LNCaP clone FGC (cell line): ENCODE measurements at regions not wholly inside any gene's neighbourhood (a gene's known extent, or its start where the extent isn't known, plus 50 kb on each side); places are given as distances from the start of the nearest gene placed in this dataset.

ENCODE experiments used
- DNase-seq: peaks from one replicate; pipeline ENCODE4 v3.0.0-alpha.2; 2011; ENCODE audit warnings: low read depth
- H3K4me3 ChIP-seq: 2 replicates; pipeline ENCODE4 v1.5.1; 2011; ENCODE audit warnings: mild to moderate bottlenecking, low read depth, low read length, control low read depth
- CTCF ChIP-seq: IDR thresholded peaks from 2 replicates; pipeline ENCODE4 v1.5.1; 2012; ENCODE audit warnings: mild to moderate bottlenecking; ENCODE audit not compliant: control insufficient read depth, insufficient read depth; ENCODE audit errors: extremely low read depth

- H3K4me3 ChIP-seq: no peak overlapping the region
- TF ChIP-seq CTCF: no peak
- DNase-seq: no peak
These were observed 130.4 kb downstream of the JCAD start for GRCh38 chr10:29929006-29929405.

GRCh38 chr10:29926693-29927048 lies 132.7 kb downstream of the JCAD start:
- peak; percentile 30 for TF ChIP-seq CTCF
- DNase-seq: no peak

GRCh38 chr10:29925771-29926692 lies 133.4 kb downstream of the JCAD start:
- no peak for DNase-seq
- no peak for TF ChIP-seq CTCF
- no peak overlapping the region for H3K4me3 ChIP-seq

More at GRCh38 chr10:29926693-29927048, 132.7 kb downstream of the JCAD start:
- no peak overlapping the region for H3K4me3 ChIP-seq

- DNase-seq: no peak
- TF ChIP-seq CTCF: no peak
- H3K4me3 ChIP-seq: no peak overlapping the region
These were observed 134.9 kb downstream of the JCAD start for GRCh38 chr10:29924436-29924835.

- no peak for TF ChIP-seq CTCF
- no peak overlapping the region for H3K4me3 ChIP-seq
- no peak for DNase-seq
These were observed 135.9 kb downstream of the JCAD start for GRCh38 chr10:29923416-29923965.

- TF ChIP-seq CTCF: no peak
- H3K4me3 ChIP-seq: no peak overlapping the region
- DNase-seq: no peak
These were observed 136.5 kb downstream of the JCAD start for GRCh38 chr10:29922892-29923291.
